ENCODE measurements at regions not wholly inside any gene's neighbourhood (a gene's known extent, or its start where the extent isn't known, plus 50 kb on each side); places are given as distances from the start of the nearest gene placed in this dataset.
"Not testable (repeated sequence)": the region's sequence is repeated elsewhere in the genome, so short reads cannot be mapped to it uniquely, and the experiment has no call there.

DNA sequence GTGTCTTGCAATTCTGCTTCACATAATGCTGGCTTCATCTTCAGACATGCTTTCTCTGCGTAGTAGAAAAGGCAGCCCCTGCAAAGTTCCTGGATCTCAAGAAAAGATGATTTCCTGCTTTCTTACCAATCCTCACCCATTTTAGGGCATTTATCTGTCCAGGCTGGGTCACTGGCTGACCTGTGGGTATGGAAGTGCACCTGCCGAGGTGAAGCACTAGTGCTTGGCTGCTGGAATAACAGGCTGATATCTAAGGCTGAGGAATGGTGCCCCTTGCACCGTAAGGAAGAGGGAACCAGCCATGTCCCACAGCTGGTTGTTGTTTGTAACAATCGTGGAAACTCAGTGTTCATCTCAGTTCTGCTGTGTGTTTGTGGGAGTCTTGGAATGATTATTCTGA is 138.0 kb upstream of the KLF6 start:
- Histone ChIP-seq H3K27me3 (ENCODE audit: control insufficient read depth in 2 of 2, insufficient read depth in 2 of 2, low read length in 2 of 2) (no peaks in the 10 kb centered on the region), H3K9me3 (ENCODE audit: control insufficient read depth in 2 of 3, low read length in 3 of 3) (no peaks in the 10 kb centered on the region), H3K27ac (ENCODE audit: low read depth, low read length) (no peak overlapping the region), H3K36me3 (ENCODE audit: control insufficient read depth in 2 of 3, insufficient read depth in 3 of 3, low read length in 3 of 3) (no peaks in the 10 kb centered on the region), H3K4me3 (ENCODE audit: low read length) (no peak overlapping the region), H3K4me1 (ENCODE audit: control insufficient read depth in 2 of 2, insufficient read depth in 2 of 2, low read length in 2 of 2) (no peaks in the 10 kb centered on the region)
- ATAC-seq (no peak), DNase-seq (no peak)
- peaks cover 0 to 14% (median 0%) of the 10 kb centered on the region in 11 donors for H3K9me3 Mint-ChIP-seq
- H3K36me3 Mint-ChIP-seq: peaks cover 0 to 18% (median 0%) of the 10 kb centered on the region in 5 donors
- H3K27ac Mint-ChIP-seq: peak overlapping the region in 1 of 9 donors; percentile 85
- no peaks in the 10 kb centered on the region for H3K27me3 Mint-ChIP-seq
- H3K4me1 Mint-ChIP-seq: peaks cover 0 to 25% (median 0%) of the 10 kb centered on the region in 7 donors
- H3K4me3 Mint-ChIP-seq: no peak overlapping the region
- ChIA-PET POLR2A (no interaction called here), CTCF (no interaction called here)
- intact Hi-C loops (cut with micrococcal nuclease): no loop called here

DNA sequence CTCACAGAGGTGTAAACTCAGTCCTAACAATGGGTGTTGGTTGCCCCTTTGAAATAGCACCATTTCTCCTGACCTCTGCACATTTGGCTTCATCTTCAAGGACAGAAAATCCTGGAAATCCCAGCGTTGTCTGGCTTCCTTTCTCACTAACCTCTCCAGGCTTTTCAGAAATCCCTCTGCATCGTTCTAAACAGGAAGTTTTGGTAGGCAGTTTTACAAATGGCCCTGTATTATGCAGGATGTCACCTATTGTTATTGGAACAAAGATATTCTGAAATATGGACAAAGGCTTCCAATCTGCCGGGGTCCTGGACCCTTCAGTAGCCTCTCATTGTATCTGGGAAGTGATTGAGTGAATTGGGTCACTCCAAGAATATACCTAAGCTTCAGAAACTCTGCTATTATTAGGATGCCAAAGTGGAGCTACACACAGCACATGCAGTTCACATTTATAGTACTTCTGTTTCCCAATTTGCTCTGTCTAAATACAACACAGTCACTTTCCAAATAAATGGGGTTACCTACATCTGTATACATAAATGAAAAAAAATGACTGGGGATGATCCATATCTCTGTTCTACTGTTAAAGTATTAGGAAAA is 134.8 kb upstream of the KLF6 start:
- H3K9me3 ChIP-seq (ENCODE audit: control insufficient read depth in 2 of 3, low read length in 3 of 3): no peaks in the 10 kb centered on the region
- H3K4me1 Mint-ChIP-seq: peaks cover 0 to 9% (median 0%) of the 10 kb centered on the region in 7 donors
- CTCF ChIA-PET: no interaction called here
- POLR2A ChIA-PET: no interaction called here
- peaks cover 0 to 18% (median 3%) of the 10 kb centered on the region in 11 donors for H3K9me3 Mint-ChIP-seq
- peaks cover 0 to 16% (median 0%) of the 10 kb centered on the region in 5 donors for H3K36me3 Mint-ChIP-seq
- no peaks in the 10 kb centered on the region for H3K27me3 Mint-ChIP-seq
- H3K36me3 ChIP-seq (ENCODE audit: control insufficient read depth in 2 of 3, insufficient read depth in 3 of 3, low read length in 3 of 3): no peaks in the 10 kb centered on the region
- no peaks in the 10 kb centered on the region for H3K27me3 ChIP-seq (ENCODE audit: control insufficient read depth in 2 of 2, insufficient read depth in 2 of 2, low read length in 2 of 2)
- H3K4me1 ChIP-seq (ENCODE audit: control insufficient read depth in 2 of 2, insufficient read depth in 2 of 2, low read length in 2 of 2): no peaks in the 10 kb centered on the region
- H3K27ac Mint-ChIP-seq: peak overlapping the region in 1 of 9 donors; percentile 21
- ATAC-seq (no peak), DNase-seq (no peak)
- H3K27ac ChIP-seq (ENCODE audit: low read depth, low read length): no peak overlapping the region
- H3K4me3 Mint-ChIP-seq: no peak overlapping the region
- H3K4me3 ChIP-seq (ENCODE audit: low read length): no peak overlapping the region
- intact Hi-C loops (cut with micrococcal nuclease): no loop called here

DNA sequence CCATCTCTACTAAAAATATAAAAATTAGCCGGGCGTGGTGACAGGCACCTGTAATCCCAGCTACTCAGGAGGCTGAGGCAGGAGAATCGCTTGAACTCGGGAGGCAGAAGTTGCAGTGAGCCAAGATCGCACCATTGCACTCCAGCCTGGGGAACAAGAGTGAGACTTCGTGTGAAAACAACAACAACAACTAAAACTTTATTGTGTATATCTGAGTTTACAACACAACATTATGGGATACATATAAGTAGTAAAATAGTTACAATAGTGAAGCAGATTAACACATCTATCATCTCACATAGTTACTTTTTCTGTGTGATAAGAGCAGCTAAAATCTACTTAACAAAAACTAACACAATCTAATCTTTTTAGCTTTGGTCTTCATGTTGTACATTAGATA is 132.4 kb upstream of the KLF6 start:
- H3K9me3 ChIP-seq (ENCODE audit: control insufficient read depth in 2 of 3, low read length in 3 of 3); H3K36me3 ChIP-seq (ENCODE audit: control insufficient read depth in 2 of 3, insufficient read depth in 3 of 3, low read length in 3 of 3); H3K27me3 Mint-ChIP-seq; ATAC-seq; H3K4me3 ChIP-seq (ENCODE audit: low read length); DNase-seq; H3K27ac ChIP-seq (ENCODE audit: low read depth, low read length); H3K27me3 ChIP-seq (ENCODE audit: control insufficient read depth in 2 of 2, insufficient read depth in 2 of 2, low read length in 2 of 2); CTCF ChIA-PET; POLR2A ChIA-PET; H3K4me3 Mint-ChIP-seq; H3K4me1 ChIP-seq (ENCODE audit: control insufficient read depth in 2 of 2, insufficient read depth in 2 of 2, low read length in 2 of 2); H3K4me1 Mint-ChIP-seq; intact Hi-C loops (cut with micrococcal nuclease): not testable (repeated sequence)
- H3K9me3 Mint-ChIP-seq: peaks cover 0 to 15% (median 3%) of the 10 kb centered on the region in 11 donors
- peak overlapping the region in 1 of 9 donors; percentile 32 for H3K27ac Mint-ChIP-seq
- peaks cover 0 to 15% (median 0%) of the 10 kb centered on the region in 5 donors for H3K36me3 Mint-ChIP-seq

DNA sequence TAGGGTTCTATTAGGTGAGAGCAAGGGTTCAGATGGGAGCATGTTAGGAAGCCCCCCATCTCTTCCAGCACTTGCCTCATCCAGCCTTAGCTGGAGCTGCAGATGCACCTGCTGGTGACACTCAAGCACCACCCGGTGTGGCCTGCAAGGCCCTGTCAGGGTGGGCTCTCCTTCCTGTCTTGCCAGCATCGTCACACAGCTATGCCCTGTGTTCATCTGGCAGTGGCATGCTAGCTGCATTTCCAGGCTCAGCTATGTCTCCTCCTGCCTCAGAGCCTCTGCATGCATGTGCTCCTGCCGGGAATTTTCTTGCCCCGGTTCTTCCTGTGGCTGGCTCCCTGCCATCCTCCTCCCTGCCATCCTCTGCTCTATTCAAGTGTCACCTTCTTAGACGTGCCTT is 129.7 kb upstream of the KLF6 start:
- Mint-ChIP-seq H3K36me3 (peaks cover 0 to 13% (median 0%) of the 10 kb centered on the region in 5 donors), H3K9me3 (peaks cover 0 to 15% (median 3%) of the 10 kb centered on the region in 11 donors), H3K27ac (no peak overlapping the region), H3K4me3 (no peak overlapping the region), H3K4me1 (peaks cover 0 to 2% (median 0%) of the 10 kb centered on the region in 7 donors), H3K27me3 (no peaks in the 10 kb centered on the region)
- ChIA-PET CTCF (no interaction called here), POLR2A (no interaction called here)
- DNase-seq (no peak), ATAC-seq (no peak)
- Histone ChIP-seq H3K9me3 (ENCODE audit: control insufficient read depth in 2 of 3, low read length in 3 of 3) (no peaks in the 10 kb centered on the region), H3K4me3 (ENCODE audit: low read length) (no peak overlapping the region), H3K27ac (ENCODE audit: low read depth, low read length) (no peak overlapping the region), H3K4me1 (ENCODE audit: control insufficient read depth in 2 of 2, insufficient read depth in 2 of 2, low read length in 2 of 2) (no peaks in the 10 kb centered on the region), H3K36me3 (ENCODE audit: control insufficient read depth in 2 of 3, insufficient read depth in 3 of 3, low read length in 3 of 3) (no peaks in the 10 kb centered on the region), H3K27me3 (ENCODE audit: control insufficient read depth in 2 of 2, insufficient read depth in 2 of 2, low read length in 2 of 2) (no peaks in the 10 kb centered on the region)
- intact Hi-C loops (cut with micrococcal nuclease): no loop called here

DNA sequence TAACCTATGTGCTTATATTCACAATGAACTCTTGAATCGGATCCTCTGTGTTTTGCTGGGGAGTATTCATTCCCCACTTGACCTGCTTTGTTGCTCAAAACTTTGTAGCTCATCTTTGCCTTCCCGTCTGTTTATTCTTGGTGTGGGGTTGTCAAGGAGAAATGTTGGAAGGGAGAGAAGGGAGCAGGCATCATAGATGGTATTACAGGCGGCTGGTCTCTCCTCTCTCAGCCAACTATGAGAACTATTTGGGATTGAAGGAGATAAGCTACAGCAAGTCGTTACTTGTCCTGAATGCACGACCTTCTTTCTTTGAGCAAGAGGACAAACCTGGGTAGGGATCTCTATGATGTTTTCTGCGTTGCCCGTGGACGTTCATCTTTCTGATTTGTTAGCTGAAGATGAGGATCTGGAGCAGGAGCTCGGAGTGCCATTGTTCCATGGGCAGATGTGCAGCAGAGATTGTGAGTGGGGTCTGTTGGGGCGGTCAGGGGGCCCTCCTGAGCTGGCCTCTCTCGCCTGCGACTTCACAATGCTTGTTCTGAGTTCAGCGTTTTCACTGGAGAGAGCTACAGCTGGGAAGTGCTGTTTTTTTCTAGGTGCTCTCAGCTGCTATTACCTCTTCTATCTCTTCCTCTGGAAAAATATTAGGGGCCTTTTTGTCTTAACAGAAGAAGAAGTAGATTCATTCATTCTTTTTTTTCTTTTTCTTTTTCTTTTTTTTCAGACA is 126.9 kb upstream of the KLF6 start:
- Histone ChIP-seq H3K27ac (ENCODE audit: low read depth, low read length) (no peak overlapping the region), H3K36me3 (ENCODE audit: control insufficient read depth in 2 of 3, insufficient read depth in 3 of 3, low read length in 3 of 3) (no peaks in the 10 kb centered on the region), H3K27me3 (ENCODE audit: control insufficient read depth in 2 of 2, insufficient read depth in 2 of 2, low read length in 2 of 2) (no peaks in the 10 kb centered on the region), H3K9me3 (ENCODE audit: control insufficient read depth in 2 of 3, low read length in 3 of 3) (no peaks in the 10 kb centered on the region), H3K4me3 (ENCODE audit: low read length) (no peak overlapping the region), H3K4me1 (ENCODE audit: control insufficient read depth in 2 of 2, insufficient read depth in 2 of 2, low read length in 2 of 2) (no peaks in the 10 kb centered on the region)
- peaks cover 0 to 7% (median 0%) of the 10 kb centered on the region in 5 donors for H3K36me3 Mint-ChIP-seq
- no peaks in the 10 kb centered on the region for H3K27me3 Mint-ChIP-seq
- H3K4me1 Mint-ChIP-seq: peaks cover 0 to under 1% (median 0%) of the 10 kb centered on the region in 7 donors
- intact Hi-C loops (cut with micrococcal nuclease): no loop called here
- DNase-seq (no peak), ATAC-seq (no peak)
- ChIA-PET CTCF (interaction anchor here (1.0 kb wide), 1 partner anchor 65 kb away, joined by 3 read pairs; no protein-coding TSS in a partner anchor), POLR2A (interaction anchor here (0.8 kb wide), 1 partner anchor 25 kb away, joined by 3 read pairs; no protein-coding TSS in a partner anchor)
- peak overlapping the region in 2 of 9 donors; percentile 6 to 65 for H3K27ac Mint-ChIP-seq
- no peak overlapping the region for H3K4me3 Mint-ChIP-seq
- peaks cover 0 to 3% (median 0%) of the 10 kb centered on the region in 11 donors for H3K9me3 Mint-ChIP-seq

DNA sequence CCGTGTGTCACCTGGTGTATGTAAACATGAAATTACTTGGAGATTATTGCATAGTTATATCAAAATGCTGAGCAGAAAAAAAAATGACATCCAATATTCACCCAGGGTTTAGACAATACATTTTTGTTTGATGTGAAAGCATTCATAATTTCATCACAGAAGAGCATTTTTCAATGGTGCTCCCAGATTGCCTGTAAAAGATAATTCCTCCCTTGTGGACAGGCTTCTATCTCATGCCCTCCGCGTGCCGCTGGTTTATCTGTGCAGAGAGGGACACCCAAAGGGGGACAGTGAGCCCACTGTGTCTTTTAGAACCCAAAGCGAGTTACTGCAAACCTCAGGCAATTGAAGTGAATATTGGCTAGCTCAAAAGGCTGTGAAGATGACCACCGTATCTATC is 126.2 kb upstream of the KLF6 start:
- ATAC-seq (no peak), DNase-seq (no peak)
- Histone ChIP-seq H3K4me3 (ENCODE audit: low read length) (no peak overlapping the region), H3K9me3 (ENCODE audit: control insufficient read depth in 2 of 3, low read length in 3 of 3) (no peaks in the 10 kb centered on the region), H3K27me3 (ENCODE audit: control insufficient read depth in 2 of 2, insufficient read depth in 2 of 2, low read length in 2 of 2) (no peaks in the 10 kb centered on the region), H3K36me3 (ENCODE audit: control insufficient read depth in 2 of 3, insufficient read depth in 3 of 3, low read length in 3 of 3) (no peaks in the 10 kb centered on the region), H3K4me1 (ENCODE audit: control insufficient read depth in 2 of 2, insufficient read depth in 2 of 2, low read length in 2 of 2) (no peaks in the 10 kb centered on the region), H3K27ac (ENCODE audit: low read depth, low read length) (no peak overlapping the region)
- H3K27ac Mint-ChIP-seq: no peak overlapping the region
- ChIA-PET POLR2A (interaction anchor here (0.8 kb wide), 1 partner anchor 24 kb away, joined by 3 read pairs; no protein-coding TSS in a partner anchor), CTCF (interaction anchor here (1.0 kb wide), 1 partner anchor 66 kb away, joined by 3 read pairs; no protein-coding TSS in a partner anchor)
- intact Hi-C loops (cut with micrococcal nuclease): no loop called here
- H3K4me1 Mint-ChIP-seq: peaks cover 0 to 6% (median 0%) of the 10 kb centered on the region in 7 donors
- H3K36me3 Mint-ChIP-seq: peaks cover 0 to 7% (median 0%) of the 10 kb centered on the region in 5 donors
- H3K27me3 Mint-ChIP-seq: no peaks in the 10 kb centered on the region
- H3K9me3 Mint-ChIP-seq: peaks cover 0 to 3% (median 0%) of the 10 kb centered on the region in 11 donors
- no peak overlapping the region for H3K4me3 Mint-ChIP-seq

All from naive thymus-derived CD4-positive, alpha-beta T cell (primary cell).